HG02571 (cell line): ENCODE measurements at regions not wholly inside any gene's neighbourhood (a gene's known extent, or its start where the extent isn't known, plus 50 kb on each side); places are given as distances from the start of the nearest gene placed in this dataset.

Experiments
- ATAC-seq: cut with Tn5 transposase; IDR thresholded peaks from one replicate; pipeline ENCODE4 v1.9.1; 2021; ENCODE audit warnings: mild to moderate bottlenecking, moderate library complexity; ENCODE audit not compliant: unreplicated experiment

GRCh38 chr6:28585335-28585734 is 59.7 kb downstream of the GPX5 start:
- no peak for ATAC-seq

GRCh38 chr6:28586324-28586723 is 60.6 kb downstream of the GPX5 start:
- no peak for ATAC-seq

GRCh38 chr6:28586962-28587745 is 61.5 kb downstream of the GPX5 start:
- ATAC-seq, result peak; percentile 79

- no peak for ATAC-seq
Observed at GRCh38 chr6:28587746-28588075, 62.0 kb downstream of the GPX5 start.

- ATAC-seq, result no peak
Observed at GRCh38 chr6:28588666-28589065, 63.0 kb downstream of the GPX5 start.

GRCh38 chr6:28589234-28589956 is 63.7 kb downstream of the GPX5 start:
- ATAC-seq, result no peak

- ATAC-seq, result no peak
Observed at GRCh38 chr6:28589957-28590349, 64.3 kb downstream of the GPX5 start.

- no peak for ATAC-seq
Observed at GRCh38 chr6:28597217-28597835, 71.6 kb downstream of the GPX5 start.

GRCh38 chr6:28597924-28598722 is 72.4 kb downstream of the GPX5 start:
- no peak for ATAC-seq

GRCh38 chr6:28598757-28599686 is 73.3 kb downstream of the GPX5 start:
- ATAC-seq, result no peak

- no peak for ATAC-seq
Observed at GRCh38 chr6:28600245-28600644, 74.6 kb downstream of the GPX5 start.

- no peak for ATAC-seq
Observed at GRCh38 chr6:28603891-28604290, 78.2 kb downstream of the GPX5 start.

- ATAC-seq, result no peak
Observed at GRCh38 chr6:28606424-28607391, 81.0 kb downstream of the GPX5 start.

- no peak for ATAC-seq
Observed at GRCh38 chr6:28607990-28608389, 82.3 kb downstream of the GPX5 start.

GRCh38 chr6:28609672-28610071 is 84.0 kb downstream of the GPX5 start:
- no peak for ATAC-seq

- ATAC-seq, result no peak
Observed at GRCh38 chr6:28615616-28615954, 89.9 kb downstream of the GPX5 start.

- no peak for ATAC-seq
Observed at GRCh38 chr6:28615955-28616747, 90.5 kb downstream of the GPX5 start.

GRCh38 chr6:28618898-28619555 is 93.3 kb downstream of the GPX5 start:
- no peak for ATAC-seq
